HG03558 (cell line): ENCODE measurements at regions not wholly inside any gene's neighbourhood (a gene's known extent, or its start where the extent isn't known, plus 50 kb on each side); places are given as distances from the start of the nearest gene placed in this dataset.

ENCODE experiments used
- ATAC-seq: cut with Tn5 transposase; IDR thresholded peaks from one replicate; pipeline ENCODE4 v1.9.1; 2021; ENCODE audit warnings: moderate number of reproducible peaks; ENCODE audit not compliant: unreplicated experiment; ENCODE audit errors: extremely low read depth

- no peak for ATAC-seq
These were observed 239.0 kb downstream of the EIPR1 start for GRCh38 chr2:3138621-3139020.

DNA sequence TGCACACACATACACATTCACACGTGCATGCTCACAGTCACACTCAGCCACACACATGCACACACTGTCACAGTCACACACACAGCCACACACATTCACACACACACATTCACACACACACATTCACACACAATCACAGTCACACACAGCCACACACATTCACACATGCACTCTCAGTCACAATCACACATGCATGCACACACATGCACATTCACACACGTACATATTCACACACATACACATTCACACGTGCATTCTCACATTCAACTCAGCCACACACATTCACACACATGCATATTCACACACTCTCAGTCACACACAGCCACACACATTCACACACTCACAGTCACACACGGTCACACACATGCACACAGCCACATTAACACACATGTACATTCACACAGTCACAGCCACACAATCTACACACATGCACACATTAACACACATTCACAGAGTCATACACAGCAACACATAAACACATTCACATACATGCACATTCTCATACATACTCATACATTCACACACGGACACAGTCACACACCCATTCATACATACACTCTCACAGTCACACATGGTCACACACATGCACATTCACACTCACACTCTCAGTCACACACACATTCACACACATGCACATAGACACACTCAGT is 239.8 kb downstream of the EIPR1 start:
- ATAC-seq: no peak

DNA sequence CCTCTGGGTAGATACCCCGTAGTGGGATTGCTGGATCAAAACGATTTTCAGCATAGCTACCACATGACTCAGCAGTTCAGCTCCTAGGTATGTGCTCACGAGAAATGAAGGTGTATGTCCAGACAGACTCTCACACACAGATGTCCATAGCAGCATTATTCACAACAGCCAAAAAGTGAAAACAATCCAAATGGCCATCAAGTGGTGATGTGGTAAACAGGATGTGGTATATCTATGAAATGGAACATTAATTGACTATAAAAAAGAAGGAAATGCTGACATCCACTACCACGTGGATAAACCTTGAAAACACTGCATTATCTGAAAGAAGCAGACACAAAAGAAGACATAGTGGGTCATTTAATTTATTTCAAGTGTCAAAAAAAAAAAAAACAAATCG is 241.9 kb downstream of the EIPR1 start:
- no peak for ATAC-seq

DNA sequence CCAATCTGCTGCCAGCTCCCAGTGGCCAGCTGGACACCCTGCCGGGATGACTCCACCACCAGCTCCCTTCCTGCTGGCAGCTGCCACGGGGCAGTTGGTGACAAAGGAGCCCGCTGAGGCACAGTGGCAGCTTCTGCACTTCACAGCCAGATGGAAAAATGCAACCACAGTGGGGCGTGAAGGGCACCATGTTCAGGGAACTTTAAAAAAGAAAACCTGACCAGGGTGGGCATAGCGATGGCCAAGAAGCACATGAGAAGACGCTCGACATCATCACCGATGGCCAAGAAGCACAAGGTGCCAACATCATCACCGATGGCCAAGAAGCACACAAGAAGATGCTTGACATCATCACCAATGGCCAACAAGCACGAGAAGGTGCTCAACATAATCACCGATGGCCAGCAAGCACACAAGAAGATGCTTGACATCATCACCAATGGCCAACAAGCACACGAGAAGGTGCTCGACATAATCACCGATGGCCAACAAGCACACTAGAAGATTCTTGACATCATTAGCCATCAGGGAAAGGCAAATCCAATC is 243.5 kb downstream of the EIPR1 start:
- ATAC-seq: no peak

DNA sequence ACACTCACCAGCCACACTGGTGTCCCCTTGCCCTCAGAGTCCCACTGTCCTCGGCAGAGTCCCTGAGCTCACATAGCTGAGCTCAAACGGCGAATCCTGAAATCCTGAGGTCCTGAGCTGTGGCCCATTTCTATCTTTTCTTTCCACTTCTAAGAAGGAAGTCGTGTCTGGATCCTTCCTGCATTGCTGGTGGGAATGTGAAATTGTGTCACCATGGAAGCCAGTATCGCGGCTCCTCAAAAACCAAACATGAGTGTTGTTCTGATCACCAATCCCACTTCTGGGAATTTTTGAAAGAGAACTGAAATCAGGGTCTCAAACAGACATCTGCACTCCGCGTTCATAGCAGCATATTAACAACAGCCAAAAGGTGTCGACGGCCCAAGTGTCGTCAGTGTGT is 244.7 kb downstream of the EIPR1 start:
- ATAC-seq: no peak

GRCh38 chr2:3132466-3132865 is 245.2 kb downstream of the EIPR1 start:
- ATAC-seq: no peak

DNA sequence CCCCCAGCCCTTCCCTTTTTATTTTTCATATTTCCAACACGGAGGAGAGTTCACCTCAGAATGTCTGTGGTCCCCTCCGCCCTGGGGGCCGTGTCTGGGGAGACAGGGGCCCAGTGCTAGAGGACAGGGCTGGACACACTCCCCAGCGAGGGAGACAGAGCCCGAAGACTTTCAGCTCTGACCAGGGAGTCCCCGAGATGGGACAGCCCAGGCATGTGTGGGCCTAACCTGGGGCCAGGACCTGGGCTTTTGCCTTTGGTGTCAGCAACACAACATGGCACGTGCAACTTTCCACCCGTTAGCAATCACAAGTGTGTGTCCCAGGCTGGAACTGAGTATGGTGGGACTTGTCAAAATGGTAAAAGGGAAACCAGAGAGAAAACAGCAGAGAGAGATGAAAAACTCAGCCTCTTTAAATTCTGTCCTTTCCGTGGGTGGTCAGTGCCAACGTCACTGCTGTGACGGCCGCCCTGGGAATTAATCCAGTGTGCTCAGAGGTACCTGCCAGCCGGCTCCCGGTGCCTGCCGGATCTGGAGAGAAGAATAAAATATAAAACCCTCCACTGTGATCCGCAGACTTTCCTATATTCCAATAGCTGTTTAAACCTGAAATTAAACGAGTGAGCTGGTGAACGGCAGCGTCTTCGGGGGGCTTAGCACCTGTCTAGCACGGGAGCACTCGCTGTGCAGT is 245.8 kb downstream of the EIPR1 start:
- ATAC-seq: no peak

DNA sequence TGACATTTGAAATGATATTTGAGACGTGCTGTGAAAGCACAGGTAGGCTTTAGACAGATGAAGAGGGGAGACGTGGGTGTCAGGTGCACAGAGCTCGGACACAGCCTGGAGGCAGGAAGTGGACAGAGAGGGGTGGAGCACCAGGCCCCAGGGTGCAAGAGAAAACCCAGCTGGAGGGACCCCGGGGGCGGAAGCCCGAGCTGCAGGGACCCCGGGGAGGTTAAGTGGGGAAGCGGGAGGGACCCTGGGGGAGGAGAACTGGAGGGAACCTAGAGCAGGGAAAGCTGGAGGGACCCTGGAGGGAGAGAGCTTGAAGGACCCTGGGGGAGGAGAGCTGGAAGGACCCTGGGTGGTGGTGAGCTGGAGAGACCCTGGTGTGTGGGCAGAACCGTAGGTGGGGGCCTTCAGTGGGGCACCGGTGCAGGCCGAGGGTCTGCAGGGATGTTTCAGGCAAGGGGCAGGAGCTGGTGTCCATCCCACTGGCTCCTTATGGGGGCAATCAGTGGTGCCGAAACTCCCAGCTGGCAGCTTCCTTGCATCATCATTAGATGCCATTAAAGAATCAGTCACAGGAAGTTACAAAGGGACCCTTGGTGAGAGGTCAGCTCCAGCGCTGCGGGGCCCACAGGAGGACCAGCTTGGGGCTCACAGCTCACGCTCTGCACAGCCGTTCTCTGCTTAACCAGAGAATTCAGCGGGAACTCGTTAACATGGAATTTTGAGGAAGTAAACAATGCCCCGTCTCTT is 246.6 kb downstream of the EIPR1 start:
- no peak for ATAC-seq

DNA sequence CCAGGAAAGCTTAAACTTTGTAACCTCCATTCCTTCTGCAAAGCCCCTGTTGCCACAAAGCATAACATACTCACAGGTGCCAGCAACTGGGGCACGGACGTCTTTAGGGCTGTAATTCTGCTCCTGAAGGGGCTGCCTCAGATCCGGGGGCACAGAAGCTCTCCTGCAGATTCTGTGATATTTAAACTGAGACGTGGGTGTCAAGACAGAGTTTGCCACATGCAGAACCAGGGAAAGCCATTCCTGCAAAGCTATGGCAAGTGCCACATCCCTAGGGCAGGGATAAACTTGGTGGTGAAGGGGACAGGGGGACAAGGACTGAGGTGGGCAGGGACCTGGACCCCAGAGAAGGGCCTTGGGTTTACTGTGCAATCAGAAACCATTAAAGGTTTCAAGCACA is 247.2 kb downstream of the EIPR1 start:
- no peak for ATAC-seq

DNA sequence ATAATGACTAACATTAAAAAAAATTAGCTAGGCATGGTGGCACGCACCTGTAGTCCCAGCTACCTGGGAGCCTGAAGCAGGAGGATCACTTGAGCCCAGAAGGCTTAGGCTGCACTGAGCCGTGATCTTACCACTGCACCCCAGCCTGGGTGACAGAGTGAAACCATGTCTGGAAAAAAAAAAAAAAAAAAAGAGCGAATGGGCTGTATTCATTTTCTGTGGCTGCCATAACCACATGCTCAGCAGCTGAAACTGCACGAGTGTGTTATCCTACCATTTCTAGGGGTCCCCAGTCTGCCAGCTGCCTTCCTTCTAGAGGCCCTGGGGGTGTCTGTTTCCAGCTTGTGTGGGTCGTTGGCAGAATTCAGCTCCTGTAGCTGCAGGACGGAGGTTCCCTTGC is 247.8 kb downstream of the EIPR1 start:
- ATAC-seq: no peak

GRCh38 chr2:3128786-3129185 is 248.8 kb downstream of the EIPR1 start:
- ATAC-seq: no peak

DNA sequence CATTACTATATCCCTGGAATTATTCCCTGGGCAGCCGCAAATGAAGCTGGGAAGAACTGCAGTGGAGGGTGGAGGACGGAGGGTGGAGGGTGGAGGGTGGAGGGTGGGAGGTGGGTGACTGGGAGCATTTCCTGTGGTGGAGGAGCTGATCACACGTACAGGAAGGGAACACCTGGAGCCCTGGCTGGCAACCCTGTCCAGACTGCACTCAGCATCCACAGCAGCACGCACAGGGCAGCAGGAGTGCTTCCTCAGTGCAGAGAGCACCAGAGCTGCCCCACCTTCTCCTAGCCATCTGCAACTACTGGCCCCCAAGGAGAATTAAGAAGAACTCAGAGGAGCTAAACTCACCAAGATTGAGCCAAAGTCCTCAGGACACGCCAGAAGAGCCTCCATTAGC is 249.9 kb downstream of the EIPR1 start:
- ATAC-seq: no peak

GRCh38 chr2:3126911-3127621 is 250.6 kb downstream of the EIPR1 start:
- ATAC-seq: no peak

DNA sequence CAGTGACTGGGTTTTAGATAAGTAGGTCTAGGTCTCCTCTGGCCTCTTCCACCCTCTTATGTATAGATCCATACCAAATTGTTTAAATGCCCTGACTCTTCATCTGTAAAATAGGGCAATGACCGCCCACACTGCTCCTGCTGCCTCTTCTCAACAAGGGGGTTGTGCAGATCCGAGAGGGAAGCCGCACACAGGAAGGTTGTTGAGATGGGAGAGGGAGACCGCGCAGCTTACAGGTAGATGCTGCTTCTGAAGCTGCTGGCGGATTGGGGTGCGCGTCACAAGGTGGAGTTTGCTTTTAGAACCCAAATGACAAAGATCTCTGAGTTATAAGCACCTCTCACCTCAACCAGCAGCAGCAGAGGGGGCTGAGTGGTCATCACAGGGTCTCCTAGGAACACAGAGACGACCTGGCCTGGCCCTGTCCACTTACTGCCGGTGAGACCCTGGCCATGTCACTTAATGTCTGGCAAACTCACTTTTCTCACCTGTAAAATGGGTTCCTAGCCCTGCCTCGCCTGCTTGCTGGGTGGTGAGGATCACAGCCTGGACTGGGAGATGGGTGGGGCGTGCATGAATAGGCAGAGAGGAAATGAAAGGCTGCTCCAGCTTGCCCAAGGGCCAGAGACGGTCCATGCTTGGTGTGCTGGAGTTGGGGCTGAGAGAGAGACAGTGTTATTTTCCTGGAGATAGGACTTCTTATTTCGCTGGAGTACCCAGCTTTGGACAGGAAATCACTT is 251.3 kb downstream of the EIPR1 start:
- ATAC-seq: no peak

DNA sequence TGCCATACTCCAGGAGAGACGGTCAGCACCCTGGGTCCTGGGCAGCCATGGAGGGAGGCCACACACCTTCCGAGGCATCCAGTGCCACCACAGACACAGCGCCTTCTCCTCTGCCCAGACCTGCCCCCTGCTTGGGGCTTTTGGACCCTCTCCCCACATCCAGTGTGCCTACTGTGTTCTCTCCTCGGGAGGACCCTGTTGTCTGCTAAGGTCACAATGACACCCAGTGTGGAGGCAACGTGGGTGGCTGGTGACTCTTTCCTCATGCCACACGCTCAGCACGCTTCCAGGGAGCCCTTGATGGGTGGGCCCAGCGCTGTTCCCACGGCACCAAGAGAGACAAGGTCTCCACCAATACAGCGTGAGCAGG is 251.9 kb downstream of the EIPR1 start:
- ATAC-seq: no peak

GRCh38 chr2:3125001-3125760 is 252.4 kb downstream of the EIPR1 start:
- no peak for ATAC-seq

- no peak for ATAC-seq
These were observed 255.1 kb downstream of the EIPR1 start for GRCh38 chr2:3122525-3122924.

- no peak for ATAC-seq
These were observed 256.0 kb downstream of the EIPR1 start for GRCh38 chr2:3121601-3122000.

DNA sequence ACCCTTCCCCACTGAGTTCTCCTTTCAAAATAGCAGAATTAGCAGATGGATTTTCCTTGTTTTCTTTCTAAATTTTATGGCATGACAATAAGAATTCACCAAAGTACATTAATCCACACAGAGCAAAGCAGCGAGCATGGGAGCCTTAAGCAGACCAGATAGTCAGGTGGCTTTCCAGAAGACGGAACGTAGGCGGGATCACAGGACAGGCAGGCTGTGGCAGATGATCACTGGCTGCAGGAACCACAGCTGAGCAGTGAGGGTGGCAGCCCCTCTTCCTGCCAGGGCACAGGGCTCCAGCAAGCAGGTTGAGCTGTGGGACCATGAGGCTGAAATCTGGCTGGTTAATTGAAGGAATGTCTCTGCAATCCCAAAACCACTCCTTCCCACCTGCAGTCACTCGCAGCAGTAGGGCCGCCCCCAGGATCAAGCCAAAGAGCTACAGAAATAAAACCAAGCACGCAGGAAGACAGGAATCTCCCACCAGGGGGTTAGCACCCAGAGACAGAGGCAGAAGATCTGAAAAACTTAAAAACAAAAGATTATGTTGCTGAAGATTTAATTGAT is 259.9 kb downstream of the EIPR1 start:
- no peak for ATAC-seq
